HuH-7.5 (cell line): ENCODE measurements at regions not wholly inside any gene's neighbourhood (a gene's known extent, or its start where the extent isn't known, plus 50 kb on each side); places are given as distances from the start of the nearest gene placed in this dataset.
"Not testable (repeated sequence)": the region's sequence is repeated elsewhere in the genome, so short reads cannot be mapped to it uniquely, and the experiment has no call there.

ENCODE experiments used
- DNase-seq: peaks from one replicate; pipeline ENCODE4 v3.0.0; 2011; ENCODE audit warnings: low spot score

- DNase-seq: no peak
Observed at GRCh38 chr11:87871056-87871455, 304.2 kb downstream of the RAB38 start.

GRCh38 chr11:87870086-87870485 lies 305.2 kb downstream of the RAB38 start:
- no peak for DNase-seq

GRCh38 chr11:87866951-87867350 lies 308.3 kb downstream of the RAB38 start:
- no peak for DNase-seq

GRCh38 chr11:87861030-87861429 lies 314.2 kb downstream of the RAB38 start:
- no peak for DNase-seq

GRCh38 chr11:87859636-87860035 lies 315.6 kb downstream of the RAB38 start:
- DNase-seq: no peak

- DNase-seq: no peak
Observed at GRCh38 chr11:87851827-87852226, 323.4 kb downstream of the RAB38 start.

- DNase-seq: no peak
Observed at GRCh38 chr11:87851234-87851633, 324.0 kb downstream of the RAB38 start.

GRCh38 chr11:87849216-87849615 lies 326.0 kb downstream of the RAB38 start:
- no peak for DNase-seq

- DNase-seq: no peak
Observed at GRCh38 chr11:87840786-87841185, 334.5 kb downstream of the RAB38 start.

- DNase-seq: no peak
Observed at GRCh38 chr11:87832211-87832610, 343.0 kb downstream of the RAB38 start.

GRCh38 chr11:87820011-87820410 lies 355.2 kb downstream of the RAB38 start:
- no peak for DNase-seq

GRCh38 chr11:87819151-87819550 lies 356.1 kb downstream of the RAB38 start:
- no peak for DNase-seq

GRCh38 chr11:87812571-87813365 lies 362.5 kb downstream of the RAB38 start:
- DNase-seq: no peak

GRCh38 chr11:87810486-87810885 lies 364.8 kb downstream of the RAB38 start:
- no peak for DNase-seq

- no peak for DNase-seq
Observed at GRCh38 chr11:87809256-87809655, 366.0 kb downstream of the RAB38 start.

- DNase-seq: no peak
Observed at GRCh38 chr11:87804176-87804575, 371.1 kb downstream of the RAB38 start.

- DNase-seq: no peak
Observed at GRCh38 chr11:87803748-87804147, 371.5 kb downstream of the RAB38 start.

- DNase-seq: not testable (repeated sequence)
Observed at GRCh38 chr11:87784862-87785261, 390.4 kb downstream of the RAB38 start.

GRCh38 chr11:87780068-87780413 lies 395.2 kb downstream of the RAB38 start:
- DNase-seq: no peak

- DNase-seq: no peak
Observed at GRCh38 chr11:87779276-87780067, 395.8 kb downstream of the RAB38 start.

GRCh38 chr11:87778357-87778756 lies 396.9 kb downstream of the RAB38 start:
- DNase-seq: no peak

GRCh38 chr11:87775036-87775435 lies 400.2 kb downstream of the RAB38 start:
- no peak for DNase-seq

- DNase-seq: no peak
Observed at GRCh38 chr11:87769661-87770060, 405.6 kb downstream of the RAB38 start.

GRCh38 chr11:87767615-87768014 lies 407.6 kb downstream of the RAB38 start:
- DNase-seq: no peak
